Type B pancreatic cell (in vitro differentiated cells): ENCODE measurements at regions not wholly inside any gene's neighbourhood (a gene's known extent, or its start where the extent isn't known, plus 50 kb on each side); places are given as distances from the start of the nearest gene placed in this dataset.

ENCODE experiments used
- DNase-seq: peaks from one replicate; pipeline ENCODE4 v3.0.0; 2021; ENCODE audit warnings: mixed read lengths; ENCODE audit not compliant: unreplicated experiment; ENCODE audit errors: extremely low spot score
- H3K27ac Mint-ChIP-seq: 2 replicates; pipeline ENCODE4 v1.8.0; 2021; ENCODE audit warnings: mild to moderate bottlenecking, mixed read lengths
- H3K27me3 Mint-ChIP-seq: 2 replicates; pipeline ENCODE4 v1.8.0; 2021; ENCODE audit warnings: mixed read lengths
- H3K36me3 Mint-ChIP-seq: 2 replicates; pipeline ENCODE4 v1.8.0; 2021; ENCODE audit warnings: mixed read lengths
- H3K4me1 Mint-ChIP-seq: one replicate; pipeline ENCODE4 v1.8.0; 2021; ENCODE audit warnings: mixed read lengths; ENCODE audit not compliant: unreplicated experiment
- H3K4me3 Mint-ChIP-seq: 2 replicates; pipeline ENCODE4 v1.8.0; 2021; ENCODE audit warnings: mild to moderate bottlenecking, mixed read lengths
- H3K9me3 Mint-ChIP-seq: 2 replicates; pipeline ENCODE4 v1.8.0; 2021; ENCODE audit warnings: mixed read lengths
- TF ChIP-seq, protein P1 (sequence below): fragments of 200-600 bp; sonication (generic); conservative IDR thresholded peaks from 2 replicates; pipeline ENCODE4 v1.5.0; 2021; ENCODE audit warnings: antibody characterized with exemption, mild to moderate bottlenecking

DNA sequence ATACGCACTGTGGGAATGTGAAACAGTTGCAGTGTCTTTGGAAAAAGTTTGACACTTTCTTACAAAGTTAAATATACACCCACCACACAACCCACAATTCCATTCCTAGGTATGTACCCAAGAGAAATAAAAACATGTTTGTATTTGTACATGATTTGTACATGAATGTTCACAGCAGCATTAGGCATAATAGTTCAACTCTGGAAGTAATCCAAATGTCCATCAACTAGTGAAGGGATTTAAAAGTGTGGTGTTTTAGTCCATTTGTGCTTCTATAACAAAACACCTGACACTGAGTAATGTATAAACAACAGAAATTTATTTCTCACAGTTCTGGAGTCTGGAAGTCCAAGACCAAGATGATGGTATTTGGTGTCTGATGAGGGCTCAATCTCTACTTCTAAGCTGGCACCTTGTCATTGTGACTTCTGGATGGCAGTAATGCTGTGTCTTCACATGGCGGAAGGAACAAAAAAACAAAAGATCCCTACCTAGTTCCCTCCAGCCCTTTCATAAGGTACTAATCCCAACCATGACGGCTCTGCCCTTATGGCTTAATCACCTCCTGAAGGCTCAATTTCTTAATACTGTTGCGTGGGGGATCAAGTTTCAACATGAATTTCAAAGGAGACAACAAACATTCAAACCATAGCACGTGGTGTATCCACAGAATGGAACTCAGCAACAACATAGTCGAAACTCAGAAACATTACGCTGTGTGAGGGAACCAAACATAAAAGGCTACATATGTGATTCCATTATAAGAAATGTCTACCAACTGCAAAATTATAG lies 120.5 kb downstream of the AQP9 start:
- TF ChIP-seq, protein P1, sequence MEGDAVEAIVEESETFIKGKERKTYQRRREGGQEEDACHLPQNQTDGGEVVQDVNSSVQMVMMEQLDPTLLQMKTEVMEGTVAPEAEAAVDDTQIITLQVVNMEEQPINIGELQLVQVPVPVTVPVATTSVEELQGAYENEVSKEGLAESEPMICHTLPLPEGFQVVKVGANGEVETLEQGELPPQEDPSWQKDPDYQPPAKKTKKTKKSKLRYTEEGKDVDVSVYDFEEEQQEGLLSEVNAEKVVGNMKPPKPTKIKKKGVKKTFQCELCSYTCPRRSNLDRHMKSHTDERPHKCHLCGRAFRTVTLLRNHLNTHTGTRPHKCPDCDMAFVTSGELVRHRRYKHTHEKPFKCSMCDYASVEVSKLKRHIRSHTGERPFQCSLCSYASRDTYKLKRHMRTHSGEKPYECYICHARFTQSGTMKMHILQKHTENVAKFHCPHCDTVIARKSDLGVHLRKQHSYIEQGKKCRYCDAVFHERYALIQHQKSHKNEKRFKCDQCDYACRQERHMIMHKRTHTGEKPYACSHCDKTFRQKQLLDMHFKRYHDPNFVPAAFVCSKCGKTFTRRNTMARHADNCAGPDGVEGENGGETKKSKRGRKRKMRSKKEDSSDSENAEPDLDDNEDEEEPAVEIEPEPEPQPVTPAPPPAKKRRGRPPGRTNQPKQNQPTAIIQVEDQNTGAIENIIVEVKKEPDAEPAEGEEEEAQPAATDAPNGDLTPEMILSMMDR, result no peak
- Mint-ChIP-seq H3K36me3 (no peaks in the 10 kb centered on the region), H3K9me3 (no peaks in the 10 kb centered on the region), H3K4me1 (peaks cover 4% of the 10 kb centered on the region), H3K27me3 (no peaks in the 10 kb centered on the region), H3K4me3 (no peak overlapping the region), H3K27ac (no peak overlapping the region)
- DNase-seq, result no peak

DNA sequence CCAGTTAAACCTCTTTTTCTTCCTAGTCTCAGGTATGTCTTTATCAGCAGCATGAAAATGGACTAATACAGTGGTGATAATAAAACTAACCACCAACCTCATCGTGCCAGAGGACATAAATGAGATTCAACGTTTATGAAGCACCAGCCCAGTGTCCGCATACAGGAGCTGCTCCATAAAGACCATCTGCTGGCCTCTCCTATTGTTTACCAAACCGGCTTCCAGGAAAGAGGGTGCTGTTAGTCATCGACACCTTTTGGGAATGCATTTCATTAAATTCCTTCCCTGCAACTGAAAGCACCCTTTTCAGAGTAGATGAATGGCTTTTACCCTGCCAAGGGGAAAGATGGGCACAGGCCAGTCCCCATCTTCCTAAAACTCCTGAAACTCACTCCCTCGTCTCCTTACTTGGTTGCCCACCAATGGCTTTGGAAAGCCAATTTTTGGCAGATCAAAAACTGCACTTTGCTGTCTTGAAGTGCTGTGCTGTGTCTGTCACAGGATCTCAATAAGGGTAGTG lies 122.1 kb downstream of the AQP9 start:
- H3K27me3 Mint-ChIP-seq, result no peaks in the 10 kb centered on the region
- H3K4me3 Mint-ChIP-seq, result peak overlapping the region; percentile 28
- TF ChIP-seq, protein P1, result no peak
- peak overlapping the region; percentile 35 for H3K27ac Mint-ChIP-seq
- peaks cover 12% of the 10 kb centered on the region for H3K4me1 Mint-ChIP-seq
- peaks cover 3% of the 10 kb centered on the region for H3K9me3 Mint-ChIP-seq
- peaks cover 3% of the 10 kb centered on the region for H3K36me3 Mint-ChIP-seq
- DNase-seq, result no peak

DNA sequence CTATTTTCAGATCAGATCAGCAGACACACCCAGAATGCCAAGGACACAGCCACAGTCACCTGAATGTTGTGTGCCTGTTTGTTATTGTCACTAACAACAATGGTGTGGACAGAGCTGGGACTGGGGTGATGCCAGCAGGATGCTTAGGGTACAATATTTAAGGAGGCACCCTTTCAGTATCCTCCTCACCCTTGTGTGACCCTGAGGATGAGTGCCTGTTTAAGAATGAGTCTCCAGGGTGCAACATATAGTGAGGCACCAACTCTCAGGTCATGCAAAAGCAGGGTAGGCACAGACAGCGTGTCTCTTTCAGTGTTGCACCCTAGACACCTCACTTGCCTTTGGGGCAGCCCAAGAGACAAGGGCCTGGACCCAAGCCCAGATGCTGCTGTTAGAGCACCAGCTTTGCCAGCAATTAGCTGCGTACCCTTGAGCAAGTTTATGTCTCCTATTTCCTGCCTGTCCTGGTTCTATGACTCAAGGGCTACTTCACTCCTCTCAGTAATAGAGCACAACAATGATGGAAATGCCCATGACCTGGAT lies 122.6 kb downstream of the AQP9 start:
- peak overlapping the region; percentile 35 for H3K27ac Mint-ChIP-seq
- peaks cover 13% of the 10 kb centered on the region for H3K4me1 Mint-ChIP-seq
- H3K9me3 Mint-ChIP-seq, result peaks cover 4% of the 10 kb centered on the region
- H3K27me3 Mint-ChIP-seq, result no peaks in the 10 kb centered on the region
- TF ChIP-seq, protein P1, result no peak
- DNase-seq, result no peak
- peaks cover 4% of the 10 kb centered on the region for H3K36me3 Mint-ChIP-seq
- peak overlapping the region; percentile 28 for H3K4me3 Mint-ChIP-seq

DNA sequence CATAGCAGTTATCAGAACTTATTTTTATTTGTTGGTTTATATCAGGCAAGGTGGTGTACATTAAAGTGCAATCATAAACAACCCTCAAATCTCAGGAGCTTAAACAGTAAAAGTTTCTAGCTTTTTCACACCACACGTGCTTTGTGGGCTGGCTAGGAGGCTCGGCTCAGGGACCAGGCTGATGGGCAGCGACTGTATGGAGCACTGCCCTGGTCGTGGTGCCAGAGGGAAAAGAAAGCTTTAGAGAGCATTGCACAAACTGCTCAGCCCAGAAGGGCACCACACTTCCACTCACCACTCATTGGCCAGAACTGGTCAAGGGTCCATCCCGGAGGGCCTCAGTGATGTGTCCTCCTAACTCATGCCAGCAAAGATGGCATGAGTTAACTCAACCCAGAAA lies 123.2 kb downstream of the AQP9 start:
- H3K27me3 Mint-ChIP-seq, result no peaks in the 10 kb centered on the region
- no peak for DNase-seq
- H3K9me3 Mint-ChIP-seq, result peaks cover 4% of the 10 kb centered on the region
- no peak overlapping the region for H3K27ac Mint-ChIP-seq
- H3K4me1 Mint-ChIP-seq, result peaks cover 13% of the 10 kb centered on the region
- H3K36me3 Mint-ChIP-seq, result peaks cover 4% of the 10 kb centered on the region
- no peak overlapping the region for H3K4me3 Mint-ChIP-seq
- TF ChIP-seq, protein P1, result no peak

DNA sequence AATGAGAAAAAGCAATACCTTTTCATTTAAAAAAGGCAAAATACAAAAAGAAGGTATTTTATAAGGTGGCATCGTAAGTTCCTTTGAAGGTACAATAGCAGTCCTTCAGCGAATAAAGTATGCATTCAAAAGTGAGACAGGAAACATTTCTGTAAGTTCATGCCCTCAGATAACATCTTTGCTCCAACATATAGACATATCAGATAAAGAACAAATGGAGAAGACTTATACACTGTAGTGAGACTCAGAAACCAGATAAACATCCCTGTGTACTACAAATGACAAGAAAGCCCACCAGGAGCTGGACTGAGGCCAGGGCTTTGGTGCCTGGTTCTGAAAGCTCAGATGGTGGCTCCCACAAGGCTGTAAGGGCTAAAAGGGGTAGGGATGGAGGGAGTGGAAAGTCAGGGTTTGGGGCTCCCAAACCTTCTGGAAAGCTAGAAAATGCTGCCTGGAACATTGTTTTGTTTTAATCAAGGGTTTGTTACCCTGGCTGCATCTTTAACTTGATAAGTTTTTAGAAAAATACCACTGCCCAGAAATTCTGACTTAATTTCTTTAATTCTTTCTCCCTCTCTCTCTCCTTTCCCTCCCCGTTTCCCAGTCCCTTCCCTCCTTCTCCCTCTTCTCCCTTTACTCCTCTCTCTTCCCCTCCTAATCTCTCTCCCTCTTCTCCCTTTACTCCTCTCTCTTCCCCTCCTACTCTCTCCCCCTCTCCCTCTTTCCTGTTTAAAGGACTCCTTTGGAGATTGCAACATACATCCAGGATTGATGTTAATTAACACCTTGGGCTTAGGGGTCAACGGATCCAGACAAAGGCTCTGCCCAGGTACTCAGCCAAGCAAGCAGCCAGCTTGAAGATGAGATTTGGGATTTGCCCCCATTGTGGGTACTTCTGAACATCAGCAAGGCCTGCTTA lies 126.1 kb downstream of the AQP9 start:
- no peak overlapping the region for H3K27ac Mint-ChIP-seq
- no peaks in the 10 kb centered on the region for H3K27me3 Mint-ChIP-seq
- DNase-seq, result no peak
- H3K9me3 Mint-ChIP-seq, result peaks cover 4% of the 10 kb centered on the region
- no peak overlapping the region for H3K4me3 Mint-ChIP-seq
- peaks cover 4% of the 10 kb centered on the region for H3K36me3 Mint-ChIP-seq
- H3K4me1 Mint-ChIP-seq, result peaks cover 13% of the 10 kb centered on the region
- TF ChIP-seq, protein P1, result no peak
